NCI-H2171 (cell line): ENCODE measurements at regions not wholly inside any gene's neighbourhood (a gene's known extent, or its start where the extent isn't known, plus 50 kb on each side); places are given as distances from the start of the nearest gene placed in this dataset.

Source experiments
- DNase-seq: peaks from one replicate; lab custom pipeline; 2025; lab: John Stamatoyannopoulos, UW

DNA sequence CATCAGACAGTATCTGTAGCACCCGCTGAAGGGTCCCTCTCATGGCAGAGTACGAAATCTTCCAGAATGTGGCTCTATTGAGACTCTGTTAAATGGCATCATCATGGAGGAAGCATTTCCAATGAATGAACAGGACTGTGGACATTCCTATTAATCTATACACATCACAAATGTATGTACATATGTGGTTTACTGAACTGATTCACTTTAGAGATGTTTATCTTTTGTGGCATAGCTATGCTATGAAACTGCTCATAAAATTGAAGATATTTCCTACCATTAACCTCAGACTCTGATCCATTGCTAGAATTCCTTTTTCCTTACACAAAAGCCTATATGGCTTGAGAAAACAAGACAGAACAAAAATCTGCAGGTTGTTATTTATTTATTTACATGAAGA lies 259.6 kb upstream of the RRP15 start:
- no peak for DNase-seq

- DNase-seq = no peak
Measured at GRCh38 chr1:218027152-218027551, 257.9 kb upstream of the RRP15 start.

DNA sequence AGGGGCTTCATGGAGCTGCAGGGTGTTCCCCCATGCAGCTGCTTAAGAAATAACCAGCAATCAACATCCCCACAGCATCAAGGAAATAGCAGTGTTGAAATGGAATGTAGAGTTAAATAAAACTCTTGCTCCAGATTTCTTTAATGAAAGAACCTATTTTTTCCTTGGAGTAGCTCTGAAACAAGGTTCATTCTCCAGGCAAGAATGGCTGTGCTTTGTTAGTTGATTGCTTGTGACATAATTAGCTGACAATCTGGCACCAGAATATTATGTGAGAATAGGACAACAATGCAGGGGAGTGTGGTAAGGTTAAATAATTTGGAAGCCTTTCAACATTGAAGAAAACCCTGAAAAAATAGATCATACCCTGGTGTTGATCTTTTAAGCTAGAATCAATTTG lies 254.2 kb upstream of the RRP15 start:
- DNase-seq = peak; percentile 16

DNA sequence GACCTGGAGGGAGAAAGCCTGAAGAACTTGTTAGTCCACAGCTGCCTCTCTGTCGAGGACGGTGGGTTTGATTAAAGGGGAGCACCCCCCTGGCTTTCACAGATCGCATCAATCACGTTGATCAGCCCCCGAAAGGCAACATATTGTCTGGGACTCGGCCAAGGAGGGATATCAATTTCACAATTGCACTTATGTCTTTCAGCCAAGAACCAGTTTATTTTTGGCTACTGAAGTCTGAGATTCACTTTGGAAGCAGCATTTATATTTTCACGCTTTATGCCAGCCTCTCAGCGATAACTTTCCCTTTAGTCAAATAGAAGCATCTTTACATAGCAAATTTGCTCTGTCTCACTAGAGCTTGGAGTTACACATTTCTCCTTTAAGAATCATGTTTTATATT lies 253.2 kb upstream of the RRP15 start:
- peak; percentile 63 for DNase-seq

GRCh38 chr1:218034468-218034867 lies 250.6 kb upstream of the RRP15 start:
- DNase-seq = no peak

DNA sequence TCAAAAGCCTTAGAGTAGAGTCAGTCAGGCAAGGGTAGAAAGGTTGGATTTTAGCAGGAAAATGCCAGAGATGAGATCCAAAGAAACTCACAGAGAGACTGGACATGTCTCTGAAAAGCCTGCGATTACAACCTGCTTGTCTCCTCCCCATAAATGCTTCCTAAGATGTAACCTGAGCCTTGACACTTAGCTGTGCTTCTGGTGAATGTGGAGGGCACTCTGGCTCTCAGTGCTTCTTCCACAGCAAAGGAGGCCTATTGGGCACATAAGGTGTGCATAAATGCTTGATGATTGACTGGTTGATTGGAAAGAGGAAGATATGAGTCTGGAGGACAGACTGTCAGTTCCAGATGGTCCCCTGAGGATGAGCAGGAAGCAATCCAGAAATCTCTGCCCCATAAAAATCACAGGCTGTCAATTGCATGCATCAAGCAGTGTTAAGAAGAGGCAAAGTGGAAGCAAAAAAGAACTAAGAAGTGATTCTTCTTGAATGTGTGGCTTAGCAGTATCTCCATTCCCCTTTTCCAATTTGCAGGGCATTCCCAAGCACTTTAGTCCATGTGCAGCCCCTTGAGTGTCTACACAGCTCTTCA lies 236.2 kb upstream of the RRP15 start:
- DNase-seq = peak; percentile 19

DNA sequence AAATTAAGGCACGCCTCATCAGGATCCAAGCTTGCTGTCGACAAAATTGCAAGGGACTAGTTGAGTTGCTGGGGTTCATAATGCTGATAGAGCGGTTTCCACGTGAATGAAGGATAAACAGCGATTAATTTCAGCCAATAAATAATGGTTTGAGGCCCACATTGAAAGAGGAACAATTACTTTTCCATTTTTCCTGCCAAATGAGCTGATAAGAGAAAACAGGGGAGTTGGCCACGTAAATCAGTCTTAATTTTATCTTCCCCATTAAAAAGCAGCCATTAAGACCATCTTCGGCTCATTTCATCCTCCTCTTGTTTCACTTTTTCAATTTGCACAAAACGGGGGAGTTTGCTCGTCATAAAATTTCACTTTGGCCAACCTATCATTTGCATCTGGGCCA lies 235.5 kb upstream of the RRP15 start:
- no peak for DNase-seq

DNA sequence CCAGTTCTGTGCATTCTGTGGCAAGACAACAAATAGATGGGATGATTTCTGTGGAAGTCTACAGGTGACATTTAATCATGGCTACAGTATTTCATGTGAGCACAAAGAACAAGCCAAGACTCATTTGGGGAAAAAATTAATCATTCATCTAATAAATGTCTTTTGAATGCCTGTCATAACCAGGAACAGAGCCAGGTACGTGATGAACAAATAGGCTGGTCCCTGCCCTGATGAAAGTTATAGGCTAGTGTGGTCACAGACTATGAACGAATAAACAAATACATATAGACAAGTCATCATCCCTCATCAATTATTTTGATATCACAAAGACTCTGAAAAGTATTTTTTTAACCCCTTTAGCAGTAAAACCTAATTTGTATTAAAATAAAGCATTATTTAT lies 226.4 kb upstream of the RRP15 start:
- DNase-seq = no peak

DNA sequence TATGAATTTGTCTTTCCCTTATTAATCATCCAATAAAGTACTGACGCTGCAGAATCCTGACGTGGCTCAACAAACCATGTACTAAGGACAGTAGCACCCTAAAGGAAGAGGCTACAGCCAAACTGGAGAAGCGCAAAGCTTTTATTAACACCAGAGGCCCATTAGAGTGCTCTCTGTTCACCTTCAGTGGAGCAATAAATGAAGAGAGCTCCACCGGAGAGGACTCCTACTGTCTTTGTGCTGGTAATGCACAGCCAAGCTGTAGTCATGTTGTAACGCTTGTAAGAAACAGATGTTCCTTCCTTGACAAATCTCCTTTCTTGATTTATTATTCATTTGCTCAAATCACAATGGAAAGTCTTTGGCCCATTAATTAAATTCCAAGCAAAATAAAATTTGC lies 220.7 kb upstream of the RRP15 start:
- no peak for DNase-seq

DNA sequence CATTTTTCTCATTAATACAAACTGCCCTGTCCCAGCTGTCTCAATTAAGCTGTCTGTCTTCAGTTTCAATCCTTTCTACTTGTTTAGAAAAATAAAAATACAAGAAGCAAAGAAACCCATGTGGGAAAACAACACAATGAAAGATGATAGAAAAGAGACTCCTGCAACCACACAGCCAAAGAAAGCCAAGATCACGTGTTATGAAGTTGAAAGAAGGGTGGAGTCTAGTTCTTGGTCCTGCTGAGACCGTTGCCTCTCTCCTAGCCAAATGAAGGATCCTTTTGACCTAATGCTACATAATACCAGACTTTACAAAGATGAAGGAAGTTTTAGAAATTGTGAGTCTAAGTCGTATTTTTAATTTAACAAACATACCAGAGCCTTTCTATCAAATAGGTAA lies 218.8 kb upstream of the RRP15 start:
- no peak for DNase-seq

DNA sequence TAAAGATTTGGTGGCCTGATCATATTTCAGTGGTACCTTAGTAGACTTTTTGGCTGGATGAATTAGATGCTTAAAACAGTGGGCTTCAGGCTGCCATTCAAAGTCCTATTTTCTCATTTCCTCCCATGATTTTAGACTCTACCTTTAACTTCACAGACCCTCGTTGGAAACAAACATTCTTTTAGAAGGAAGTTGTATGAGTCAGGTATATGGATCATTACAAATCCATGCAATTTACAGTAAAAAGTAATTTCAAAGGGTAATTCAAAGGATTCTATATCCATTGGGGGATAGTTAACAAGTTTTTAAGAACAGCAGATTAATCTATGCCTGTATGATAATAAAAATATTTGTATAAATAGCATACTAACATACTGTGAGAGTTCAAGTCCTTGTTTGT lies 216.9 kb upstream of the RRP15 start:
- no peak for DNase-seq

- DNase-seq = no peak
Measured at GRCh38 chr1:218069180-218069579, 215.9 kb upstream of the RRP15 start.

DNA sequence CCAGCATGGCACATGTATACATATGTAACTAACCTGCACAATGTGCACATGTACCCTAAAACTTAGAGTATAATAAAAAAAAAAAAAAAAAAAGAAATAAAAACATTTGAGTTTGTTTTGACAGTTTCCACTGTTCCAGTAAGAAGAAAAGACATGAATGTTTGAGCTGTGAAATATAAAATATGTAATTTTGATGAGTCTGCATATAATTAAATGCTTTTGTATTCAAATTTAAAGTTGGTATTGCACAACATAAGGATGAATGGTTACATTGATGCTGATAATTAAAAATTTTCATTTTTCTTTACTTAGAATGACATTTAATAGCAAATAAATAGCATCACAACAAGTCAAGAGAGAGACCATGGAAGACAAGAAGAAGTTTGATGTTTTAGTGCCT lies 212.0 kb upstream of the RRP15 start:
- DNase-seq = no peak

- peak; percentile 12 for DNase-seq
Measured at GRCh38 chr1:218078916-218079315, 206.2 kb upstream of the RRP15 start.

GRCh38 chr1:218079347-218079746 lies 205.7 kb upstream of the RRP15 start:
- DNase-seq = no peak

DNA sequence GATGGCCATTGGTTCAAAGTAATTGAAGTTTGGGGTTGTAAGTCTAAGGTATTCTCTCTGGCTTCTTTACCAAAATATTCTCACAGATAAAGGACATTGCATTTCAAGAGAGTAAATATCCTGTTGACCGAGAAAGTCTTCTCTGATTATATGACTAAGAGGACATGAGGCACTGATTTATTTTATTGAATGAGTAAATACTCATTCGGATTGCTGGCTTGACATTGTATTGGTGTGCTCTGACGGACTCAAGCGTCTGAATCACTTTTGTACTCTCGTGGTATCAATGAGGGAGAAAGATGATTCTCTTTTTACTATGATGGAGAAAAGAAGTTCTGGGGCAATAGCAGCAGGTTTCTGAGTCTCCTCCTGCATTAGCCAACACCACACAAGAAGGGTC lies 205.3 kb upstream of the RRP15 start:
- no peak for DNase-seq

GRCh38 chr1:218080863-218081262 lies 204.2 kb upstream of the RRP15 start:
- peak; percentile 60 for DNase-seq

DNA sequence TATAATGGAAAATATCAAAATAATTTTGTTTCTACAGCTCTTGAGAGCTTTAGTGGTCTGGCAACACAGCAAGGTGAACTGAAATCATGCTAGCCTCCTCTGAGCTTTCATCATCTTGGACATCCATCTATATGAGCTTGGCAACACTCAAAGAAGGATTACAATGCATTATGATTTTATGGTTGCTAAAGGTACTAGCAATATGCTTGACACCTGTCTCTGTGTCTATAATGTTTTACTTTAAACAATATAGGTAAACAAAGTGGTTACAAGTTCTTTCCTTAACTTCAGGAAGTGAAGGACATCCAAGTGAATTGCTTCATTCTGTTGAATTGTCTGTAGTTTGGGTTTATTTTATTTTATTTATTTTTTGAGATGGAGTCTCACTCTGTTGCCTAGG lies 203.7 kb upstream of the RRP15 start:
- no peak for DNase-seq

DNA sequence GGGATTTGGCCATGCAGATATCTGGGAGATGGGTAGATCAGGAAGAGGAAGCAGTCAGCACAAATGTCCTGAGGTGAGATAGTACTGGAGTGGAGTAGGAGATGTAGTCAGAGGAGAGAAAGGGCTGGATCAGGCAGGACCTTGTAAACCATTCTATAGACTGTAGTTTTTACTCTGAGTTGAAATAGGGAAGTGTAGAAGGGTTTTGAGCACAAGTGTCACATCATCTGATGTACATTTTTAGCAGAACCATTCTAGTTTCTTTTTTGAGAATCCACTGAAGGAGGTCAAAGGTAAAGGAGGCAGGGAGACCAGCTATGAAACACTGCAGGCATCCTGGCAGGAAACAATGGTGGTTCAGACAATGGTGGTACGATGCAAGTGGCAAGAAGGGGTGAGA lies 194.6 kb upstream of the RRP15 start:
- no peak for DNase-seq

GRCh38 chr1:218101409-218101808 lies 183.7 kb upstream of the RRP15 start:
- no peak for DNase-seq

DNA sequence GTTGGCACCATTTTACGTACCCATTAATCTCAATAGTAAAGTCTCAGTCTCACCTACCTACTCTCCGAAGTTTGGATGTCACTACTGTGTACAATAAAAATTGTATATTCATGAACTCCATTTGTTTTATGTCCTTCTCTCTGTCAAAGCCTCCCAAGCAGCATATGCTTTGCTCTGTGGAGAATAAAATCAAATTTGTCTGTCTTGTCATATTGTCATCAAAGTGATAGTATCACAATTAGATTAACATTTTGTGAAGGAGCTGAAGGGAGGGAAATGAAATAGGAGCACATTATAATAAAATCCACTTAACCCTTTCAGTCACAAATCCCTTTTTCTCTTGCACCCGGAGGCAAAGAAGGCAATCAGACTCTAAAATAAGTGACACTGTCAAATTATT lies 177.1 kb upstream of the RRP15 start:
- no peak for DNase-seq

GRCh38 chr1:218112862-218113261 lies 172.2 kb upstream of the RRP15 start:
- no peak for DNase-seq

- no peak for DNase-seq
Measured at GRCh38 chr1:218123968-218124367, 161.1 kb upstream of the RRP15 start.

GRCh38 chr1:218135371-218135770 lies 149.7 kb upstream of the RRP15 start:
- DNase-seq = no peak

DNA sequence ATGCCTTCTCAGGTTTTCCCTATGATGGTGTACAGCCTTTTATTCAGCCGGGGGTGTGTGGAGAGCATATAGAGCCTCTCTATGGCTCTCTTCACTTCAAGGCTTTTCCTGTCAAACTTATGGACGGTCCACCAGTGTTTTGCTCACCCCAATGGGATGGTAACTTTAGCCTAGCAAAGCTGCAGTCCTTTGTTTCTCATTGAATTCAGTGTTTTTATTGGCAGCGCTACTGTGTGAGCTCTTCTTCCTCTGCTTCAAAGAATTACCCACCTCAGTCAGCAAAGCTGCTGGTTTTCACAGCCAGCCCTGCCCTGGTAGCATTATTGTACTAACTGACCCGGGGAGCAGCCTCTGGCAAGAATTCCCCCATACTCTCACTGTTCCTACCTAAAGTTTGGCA lies 145.3 kb upstream of the RRP15 start:
- no peak for DNase-seq
